IMR-90 (cell line): ENCODE measurements at regions not wholly inside any gene's neighbourhood (a gene's known extent, or its start where the extent isn't known, plus 50 kb on each side); places are given as distances from the start of the nearest gene placed in this dataset.

Source experiments
- ATAC-seq: fragments of 200-7000 bp; cut with Tn5 transposase; 2 replicates; pipeline ENCODE4 v1.9.1; 2020; ENCODE audit warnings: low read depth, mild to moderate bottlenecking, moderate library complexity
- BruUV-seq: library from RNA; stranded (reverse); fragments of 400-500 nt; replicated peaks from 2 replicates; lab custom pipeline; 2021; lab: Mats Ljungman, UMichigan
- CTCF ChIA-PET: fragments of 300-600 bp; formaldehyde crosslinking; extraction: SDS; loops from one replicate; lab custom pipeline; 2021; ENCODE audit warnings: antibody characterized with exemption; lab: Yijun Ruan, JAX
- POLR2A ChIA-PET: fragments of 300-600 bp; sonication (Branson Sonifier 250); formaldehyde crosslinking; loops from one replicate; lab custom pipeline; 2022; ENCODE audit warnings: antibody characterized with exemption; ENCODE audit not compliant: unreplicated experiment; lab: Charles Lee
- DNase-seq: peaks from one replicate; pipeline ENCODE4 v3.0.0; 2013
- H2AFZ ChIP-seq: replicated peaks from 2 replicates; pipeline ENCODE3; 2013; ENCODE audit warnings: low read length, mild to moderate bottlenecking; ENCODE audit not compliant: poor library complexity
- H2AK5ac ChIP-seq: 2 replicates; pipeline ENCODE4 v1.6.1; 2013; ENCODE audit warnings: low read depth, low read length, inconsistent platforms
- H2AK9ac ChIP-seq: replicated peaks from 2 replicates; pipeline ENCODE3; 2013; ENCODE audit warnings: mild to moderate bottlenecking, low read depth, low read length, moderate library complexity; ENCODE audit not compliant: poor library complexity
- H2BK120ac ChIP-seq: 2 replicates; pipeline ENCODE4 v1.6.1; 2013; ENCODE audit warnings: low read depth, low read length, inconsistent platforms
- H2BK15ac ChIP-seq: 3 replicates; pipeline ENCODE4 v1.6.1; 2013; ENCODE audit warnings: low read depth, low read length, inconsistent platforms
- H2BK20ac ChIP-seq: 2 replicates; pipeline ENCODE4 v1.6.1; 2013; ENCODE audit warnings: low read depth, mild to moderate bottlenecking, inconsistent platforms, low read length, moderate library complexity
- H2BK5ac ChIP-seq: 2 replicates; pipeline ENCODE4 v1.6.1; 2013; ENCODE audit warnings: mild to moderate bottlenecking, low read depth, low read length, inconsistent platforms; ENCODE audit not compliant: poor library complexity, severe bottlenecking
- H3K14ac ChIP-seq: replicated peaks from 2 replicates; pipeline ENCODE4 v1.6.1; 2013; ENCODE audit warnings: low read depth, low read length, inconsistent platforms
- H3K18ac ChIP-seq: 2 replicates; pipeline ENCODE4 v1.6.1; 2013; ENCODE audit warnings: low read depth, low read length, control low read depth
- H3K23ac ChIP-seq: 2 replicates; pipeline ENCODE4 v1.6.1; 2013; ENCODE audit warnings: low read depth, low read length, inconsistent platforms
- H3K27ac ChIP-seq: 2 replicates; pipeline ENCODE4 v1.5.1; 2013; ENCODE audit warnings: mild to moderate bottlenecking, control low read depth, low read length; ENCODE audit not compliant: insufficient read depth
- H3K27me3 ChIP-seq: 2 replicates; pipeline ENCODE4 v1.6.1; 2013; ENCODE audit warnings: low read length; ENCODE audit not compliant: control insufficient read depth, insufficient read depth
- H3K36me3 ChIP-seq: 2 replicates; pipeline ENCODE4 v1.6.1; 2013; ENCODE audit warnings: low read length, mixed read lengths; ENCODE audit not compliant: control insufficient read depth, insufficient read depth
- H3K4ac ChIP-seq: 2 replicates; pipeline ENCODE4 v1.6.1; 2013; ENCODE audit warnings: low read depth, low read length, inconsistent platforms
- H3K4me1 ChIP-seq: 2 replicates; pipeline ENCODE4 v1.6.1; 2013; ENCODE audit warnings: low read length, mixed read lengths; ENCODE audit not compliant: control insufficient read depth, insufficient read depth
- H3K4me2 ChIP-seq: 2 replicates; pipeline ENCODE4 v1.6.1; 2013; ENCODE audit warnings: low read depth, mild to moderate bottlenecking, control low read depth, low read length, moderate library complexity
- H3K4me3 ChIP-seq: 2 replicates; pipeline ENCODE4 v1.5.1; 2013; ENCODE audit warnings: low read depth, mild to moderate bottlenecking, control low read depth, low read length, moderate library complexity; ENCODE audit not compliant: insufficient read depth
- H3K56ac ChIP-seq: 2 replicates; pipeline ENCODE4 v1.6.1; 2013; ENCODE audit warnings: low read length, inconsistent platforms; ENCODE audit not compliant: insufficient read depth; ENCODE audit errors: extremely low read depth
- H3K79me1 ChIP-seq, 2 experiments: 2 replicates each; pipeline ENCODE4 v1.6.1; 2013; ENCODE audit warnings: low read length in 2 of 2, inconsistent platforms in 1 of 2, low read depth in 1 of 2
- H3K9ac ChIP-seq: 2 replicates; pipeline ENCODE4 v1.6.1; 2013; ENCODE audit warnings: low read depth, low read length, control low read depth
- H3K9me1 ChIP-seq: 2 replicates; pipeline ENCODE4 v1.6.1; 2013; ENCODE audit warnings: low read length, inconsistent platforms; ENCODE audit not compliant: insufficient read depth
- H3K9me3 ChIP-seq: 2 replicates; pipeline ENCODE4 v1.6.1; 2013; ENCODE audit warnings: low read length; ENCODE audit not compliant: control insufficient read depth, insufficient read depth
- H4K20me1 ChIP-seq: 2 replicates; pipeline ENCODE4 v1.6.1; 2013; ENCODE audit warnings: low read length, inconsistent platforms; ENCODE audit not compliant: insufficient read depth
- H4K5ac ChIP-seq: 2 replicates; pipeline ENCODE4 v1.6.1; 2013; ENCODE audit warnings: mild to moderate bottlenecking, low read depth, low read length, control low read depth
- H4K8ac ChIP-seq, 2 experiments: 2 replicates each; pipeline ENCODE4 v1.6.1; 2013; ENCODE audit warnings: low read depth in 2 of 2, low read length in 2 of 2, control low read depth in 1 of 2, inconsistent platforms in 1 of 2
- H4K91ac ChIP-seq: 2 replicates; pipeline ENCODE4 v1.6.1; 2013; ENCODE audit warnings: low read depth, low read length, inconsistent platforms; ENCODE audit not compliant: insufficient read depth
- CEBPB ChIP-seq: IDR thresholded peaks from 2 replicates; pipeline ENCODE4 v1.6.1; 2012; ENCODE audit warnings: low read depth, low read length, improper control_type of control experiment
- ELK1 ChIP-seq: fragments of 150-350 bp; IDR thresholded peaks from 2 replicates; pipeline ENCODE4 v1.6.1; 2016; ENCODE audit warnings: low read depth, mild to moderate bottlenecking, low read length, moderate library complexity, borderline replicate concordance
- MAFK ChIP-seq: IDR thresholded peaks from 2 replicates; pipeline ENCODE4 v1.6.1; 2012; ENCODE audit warnings: low read depth, low read length, improper control_type of control experiment
- RFX5 ChIP-seq: IDR thresholded peaks from 2 replicates; pipeline ENCODE4 v1.8.0; 2012; ENCODE audit warnings: low read depth, mild to moderate bottlenecking, low read length, moderate library complexity
- WGBS, 2 experiments: methylation state at CpG; one replicate each; pipeline versions ENCODE4 v1.1.5 to v1.1.7; 2013; ENCODE audit warnings: missing lambda C conversion rate in 2 of 2; ENCODE audit not compliant: insufficient read length in 1 of 2; ENCODE audit errors: extremely low coverage in 2 of 2; 5-methylcytosine and 5-hydroxymethylcytosine counted together
- dilution Hi-C: fragments of 300-500 bp; cut with HindIII; formaldehyde crosslinking; loops from one replicate; pipeline ENCODE4 v1.14.3; 2018; ENCODE audit warnings: low sequenced_read_pairs; ENCODE audit not compliant: unreplicated experiment
- in situ Hi-C: fragments of 300-500 bp; cut with MboI; formaldehyde crosslinking; loops from 3 replicates; pipeline ENCODE4 v1.14.3; 2019; ENCODE audit warnings: low sequenced_read_pairs, inconsistent platforms, mixed read lengths
- intact Hi-C: fragments of 100-400 bp; cut with micrococcal nuclease; formaldehyde crosslinking; loops from 2 replicates; pipeline ENCODE4 v1.10.0; 2022

DNA sequence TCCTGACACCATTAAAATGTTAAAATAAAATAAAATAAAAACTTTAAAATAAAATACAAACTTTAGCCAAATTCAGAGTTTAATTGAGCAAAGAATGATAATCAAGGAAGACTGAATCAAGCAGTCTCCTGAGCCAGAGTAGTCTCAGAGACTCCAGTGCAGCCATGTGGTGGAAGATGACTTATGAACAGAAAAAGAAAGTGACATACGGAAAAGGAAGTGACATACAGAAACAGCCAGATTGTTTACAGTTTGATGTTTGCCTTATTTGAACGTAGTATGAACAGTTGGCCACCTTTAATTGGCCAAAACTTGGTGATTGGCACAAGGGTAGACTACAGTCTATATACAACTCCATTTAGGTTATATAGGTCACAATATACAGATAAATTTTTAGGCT, 787.2 kb downstream of the ADCYAP1 start:
- H2BK120ac ChIP-seq, result no peak overlapping the region
- no peak overlapping the region for H3K23ac ChIP-seq
- no peak overlapping the region for H2AK9ac ChIP-seq
- no peak overlapping the region for H2BK20ac ChIP-seq
- ChIA-PET CTCF (no interaction called here), POLR2A (no interaction called here)
- no peak overlapping the region for H2BK15ac ChIP-seq
- WGBS, 2 experiments, result 60% methylated on average over 1 of the region's 2 CpGs; no CpG with 5 or more reads in 1 of the 2 experiments
- no peaks in the 10 kb centered on the region for H3K79me1 ChIP-seq
- H3K14ac ChIP-seq, result no peak overlapping the region
- TF ChIP-seq CEBPB, result no peak
- TF ChIP-seq ELK1, result no peak
- TF ChIP-seq MAFK, result no peak
- TF ChIP-seq RFX5, result no peak
- no peak overlapping the region for H3K4me3 ChIP-seq
- H3K4me2 ChIP-seq, result no peak overlapping the region
- no peak for ATAC-seq
- H3K36me3 ChIP-seq, result no peaks in the 10 kb centered on the region
- H3K56ac ChIP-seq, result no peak overlapping the region
- no TSS peak for BruUV-seq
- intact Hi-C loops (no loop called here), dilution Hi-C loops (no loop called here), in situ Hi-C loops (no loop called here)
- no peak overlapping the region for H2AK5ac ChIP-seq
- H3K18ac ChIP-seq, result no peak overlapping the region
- no peaks in the 10 kb centered on the region for H3K9me1 ChIP-seq
- no peak overlapping the region for H4K5ac ChIP-seq
- no peak overlapping the region for H2AFZ ChIP-seq
- no peak overlapping the region for H4K8ac ChIP-seq
- H3K27ac ChIP-seq, result no peak overlapping the region
- H3K9ac ChIP-seq, result no peak overlapping the region
- no peaks in the 10 kb centered on the region for H3K27me3 ChIP-seq
- no peaks in the 10 kb centered on the region for H3K4me1 ChIP-seq
- no peak overlapping the region for H2BK5ac ChIP-seq
- H4K20me1 ChIP-seq, result no peaks in the 10 kb centered on the region
- H3K4ac ChIP-seq, result no peak overlapping the region
- DNase-seq, result no peak
- H3K9me3 ChIP-seq, result peaks cover 9% of the 10 kb centered on the region
- H4K91ac ChIP-seq, result no peak overlapping the region
